ENCODE measurements at regions not wholly inside any gene's neighbourhood (a gene's known extent, or its start where the extent isn't known, plus 50 kb on each side); places are given as distances from the start of the nearest gene placed in this dataset.

DNA sequence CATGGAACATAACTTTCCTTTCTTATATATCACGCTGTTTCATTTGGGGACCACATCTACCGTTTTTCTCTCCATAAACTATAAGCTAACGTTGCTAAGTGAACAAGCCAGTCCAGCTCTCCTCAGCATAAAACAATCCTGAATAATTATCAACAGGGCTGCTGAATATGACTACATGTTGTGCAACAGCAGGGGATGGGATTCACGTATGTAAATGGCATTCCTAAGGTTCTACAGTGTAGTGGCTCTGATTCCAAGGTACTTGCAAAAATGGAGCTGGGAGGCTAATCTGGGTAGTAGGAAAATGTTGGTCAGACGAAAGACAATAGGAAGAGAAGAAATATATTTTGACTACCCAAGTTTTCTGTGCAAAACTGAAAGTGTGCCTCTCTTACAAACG lies 262.8 kb downstream of the RWDD3 start:
- Mint-ChIP-seq H3K4me1 (ENCODE audit: low read depth) (no peaks in the 10 kb centered on the region), H3K27me3 (no peaks in the 10 kb centered on the region), H3K4me3 (no peak overlapping the region), H3K9me3 (peaks cover 4% of the 10 kb centered on the region), H3K27ac (no peak overlapping the region), H3K36me3 (ENCODE audit: low read depth) (no peaks in the 10 kb centered on the region)
- DNase-seq (no peak), ATAC-seq (ENCODE audit: poor library complexity) (no peak)
- H3K36me3 ChIP-seq (ENCODE audit: insufficient read depth, low read length) = no peaks in the 10 kb centered on the region
- H3K27ac ChIP-seq (ENCODE audit: low read depth in 1 of 2, low read length in 2 of 2) = no peak overlapping the region
- H3K4me3 ChIP-seq (ENCODE audit: low read length) = no peak overlapping the region
- no peaks in the 10 kb centered on the region for H3K4me1 ChIP-seq (ENCODE audit: insufficient read depth, low read length)
- TF ChIP-seq, protein P1, sequence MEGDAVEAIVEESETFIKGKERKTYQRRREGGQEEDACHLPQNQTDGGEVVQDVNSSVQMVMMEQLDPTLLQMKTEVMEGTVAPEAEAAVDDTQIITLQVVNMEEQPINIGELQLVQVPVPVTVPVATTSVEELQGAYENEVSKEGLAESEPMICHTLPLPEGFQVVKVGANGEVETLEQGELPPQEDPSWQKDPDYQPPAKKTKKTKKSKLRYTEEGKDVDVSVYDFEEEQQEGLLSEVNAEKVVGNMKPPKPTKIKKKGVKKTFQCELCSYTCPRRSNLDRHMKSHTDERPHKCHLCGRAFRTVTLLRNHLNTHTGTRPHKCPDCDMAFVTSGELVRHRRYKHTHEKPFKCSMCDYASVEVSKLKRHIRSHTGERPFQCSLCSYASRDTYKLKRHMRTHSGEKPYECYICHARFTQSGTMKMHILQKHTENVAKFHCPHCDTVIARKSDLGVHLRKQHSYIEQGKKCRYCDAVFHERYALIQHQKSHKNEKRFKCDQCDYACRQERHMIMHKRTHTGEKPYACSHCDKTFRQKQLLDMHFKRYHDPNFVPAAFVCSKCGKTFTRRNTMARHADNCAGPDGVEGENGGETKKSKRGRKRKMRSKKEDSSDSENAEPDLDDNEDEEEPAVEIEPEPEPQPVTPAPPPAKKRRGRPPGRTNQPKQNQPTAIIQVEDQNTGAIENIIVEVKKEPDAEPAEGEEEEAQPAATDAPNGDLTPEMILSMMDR (IDR thresholded peaks at IDR 0.05) = no peak
- CTCF ChIA-PET = no interaction called here
- H3K27me3 ChIP-seq (ENCODE audit: control insufficient read depth in 1 of 2, insufficient read depth in 2 of 2, low read length in 2 of 2) = no peaks in the 10 kb centered on the region
- intact Hi-C loops (cut with DNase I, micrococcal nuclease) = no loop called here
- peaks cover 0 to 4% of the 10 kb centered on the region in 2 experiments for H3K9me3 ChIP-seq (ENCODE audit: control insufficient read depth in 1 of 2, insufficient read depth in 1 of 2, low read length in 2 of 2)
- POLR2A ChIA-PET = no interaction called here

DNA sequence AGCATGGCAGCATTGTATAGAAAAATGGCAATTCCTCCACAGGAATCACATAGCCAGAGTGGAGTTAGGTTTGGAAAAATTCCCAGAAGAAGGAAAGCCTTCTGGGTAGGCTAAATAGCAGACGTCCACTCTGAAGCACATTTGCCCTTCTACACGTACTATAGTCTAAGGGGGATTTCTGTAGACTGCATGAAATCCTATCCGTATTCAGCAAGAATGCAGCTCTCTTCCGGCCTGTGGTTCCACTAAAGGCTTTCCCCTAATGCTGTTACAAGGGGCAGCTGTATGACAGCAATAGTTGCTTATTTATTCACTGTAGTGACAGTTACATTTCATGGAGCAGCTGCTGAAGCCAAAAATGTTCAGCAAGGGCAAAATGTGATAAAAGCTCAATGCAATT lies 263.6 kb downstream of the RWDD3 start:
- peaks cover 0 to 4% of the 10 kb centered on the region in 2 experiments for H3K9me3 ChIP-seq (ENCODE audit: control insufficient read depth in 1 of 2, insufficient read depth in 1 of 2, low read length in 2 of 2)
- no peaks in the 10 kb centered on the region for H3K36me3 ChIP-seq (ENCODE audit: insufficient read depth, low read length)
- ChIA-PET CTCF (no interaction called here), POLR2A (no interaction called here)
- H3K9me3 Mint-ChIP-seq = peaks cover 4% of the 10 kb centered on the region
- no peaks in the 10 kb centered on the region for H3K4me1 ChIP-seq (ENCODE audit: insufficient read depth, low read length)
- H3K27me3 Mint-ChIP-seq = no peaks in the 10 kb centered on the region
- H3K4me3 Mint-ChIP-seq = no peak overlapping the region
- H3K36me3 Mint-ChIP-seq (ENCODE audit: low read depth) = no peaks in the 10 kb centered on the region
- H3K4me3 ChIP-seq (ENCODE audit: low read length) = no peak overlapping the region
- no peaks in the 10 kb centered on the region for H3K27me3 ChIP-seq (ENCODE audit: control insufficient read depth in 1 of 2, insufficient read depth in 2 of 2, low read length in 2 of 2)
- H3K27ac Mint-ChIP-seq = no peak overlapping the region
- DNase-seq (no peak), ATAC-seq (ENCODE audit: poor library complexity) (no peak)
- H3K27ac ChIP-seq (ENCODE audit: low read depth in 1 of 2, low read length in 2 of 2) = no peak overlapping the region
- TF ChIP-seq, protein P1 (IDR thresholded peaks at IDR 0.05) = no peak
- no peaks in the 10 kb centered on the region for H3K4me1 Mint-ChIP-seq (ENCODE audit: low read depth)
- intact Hi-C loops (cut with DNase I, micrococcal nuclease) = no loop called here

DNA sequence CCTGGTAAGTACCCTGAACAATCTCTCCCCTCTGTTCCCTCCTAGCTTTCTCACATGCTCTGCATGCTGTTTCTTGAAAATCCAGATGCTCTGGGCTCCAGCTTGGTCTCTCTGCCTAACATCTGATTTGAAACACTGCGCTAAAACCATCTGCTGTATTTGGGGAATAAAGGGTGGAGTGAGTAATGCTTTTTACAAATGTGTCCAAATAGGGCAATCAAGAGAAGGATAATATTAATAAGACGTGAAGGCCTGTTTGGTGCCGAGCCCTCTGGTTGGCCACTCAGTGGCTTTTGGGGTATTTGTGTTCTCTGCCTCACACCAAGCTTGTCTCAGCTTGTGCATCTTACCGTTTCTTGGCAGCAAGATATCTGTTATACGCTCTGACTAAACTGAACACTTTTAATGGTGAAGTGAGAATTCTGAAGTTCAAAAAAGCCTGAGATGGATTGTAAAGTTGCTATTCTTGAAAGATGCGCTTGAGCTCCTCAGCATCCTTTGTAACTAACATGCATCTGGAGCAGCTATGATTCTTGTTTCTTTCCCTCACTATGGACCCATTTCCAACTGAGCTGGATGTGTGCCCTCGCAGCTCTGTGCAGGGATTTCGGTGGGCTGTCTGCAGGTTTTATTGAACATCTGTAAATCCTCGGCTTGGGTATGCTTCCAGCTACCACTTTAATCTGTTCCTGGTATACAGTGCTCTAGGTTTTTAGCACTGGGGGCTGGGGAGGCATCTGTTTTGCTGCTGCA lies 269.4 kb downstream of the RWDD3 start:
- Mint-ChIP-seq H3K4me3 (no peak overlapping the region), H3K4me1 (ENCODE audit: low read depth) (no peaks in the 10 kb centered on the region), H3K27ac (no peak overlapping the region), H3K27me3 (no peaks in the 10 kb centered on the region), H3K9me3 (peaks cover 2% of the 10 kb centered on the region), H3K36me3 (ENCODE audit: low read depth) (no peaks in the 10 kb centered on the region)
- intact Hi-C loops (cut with DNase I, micrococcal nuclease) = loop anchor here in 1 of 2 experiments (10.0 kb wide), 1 partner anchor 59 kb away; no protein-coding TSS in a partner anchor
- H3K9me3 ChIP-seq (ENCODE audit: control insufficient read depth in 1 of 2, insufficient read depth in 1 of 2, low read length in 2 of 2) = peaks cover 0 to 4% of the 10 kb centered on the region in 2 experiments
- no peaks in the 10 kb centered on the region for H3K27me3 ChIP-seq (ENCODE audit: control insufficient read depth in 1 of 2, insufficient read depth in 2 of 2, low read length in 2 of 2)
- TF ChIP-seq, protein P1 (IDR thresholded peaks at IDR 0.05) = no peak
- H3K4me1 ChIP-seq (ENCODE audit: insufficient read depth, low read length) = no peaks in the 10 kb centered on the region
- H3K27ac ChIP-seq (ENCODE audit: low read depth in 1 of 2, low read length in 2 of 2) = no peak overlapping the region
- H3K4me3 ChIP-seq (ENCODE audit: low read length) = no peak overlapping the region
- no peaks in the 10 kb centered on the region for H3K36me3 ChIP-seq (ENCODE audit: insufficient read depth, low read length)
- POLR2A ChIA-PET = no interaction called here
- no peak for DNase-seq
- CTCF ChIA-PET = no interaction called here
- no peak for ATAC-seq (ENCODE audit: poor library complexity)
